HCT116 (cell line): ENCODE measurements at regions not wholly inside any gene's neighbourhood (a gene's known extent, or its start where the extent isn't known, plus 50 kb on each side); places are given as distances from the start of the nearest gene placed in this dataset.

ENCODE experiments used
- POLR2A ChIP-seq: IDR thresholded peaks from 2 replicates; pipeline ENCODE4 v1.7.0; 2011; ENCODE audit warnings: borderline replicate concordance; ENCODE audit not compliant: insufficient read depth, insufficient read length; ENCODE audit errors: extremely low read depth
- TF ChIP-seq, protein P1 (sequence below), 3 experiments: fragments of 200-600 bp in 1 of 3; sonication (generic) in 1 of 3; IDR thresholded peaks in 2 of 3; conservative IDR thresholded peaks in 1 of 3; 2 replicates each; pipeline ENCODE4 v1.5.1; 2012 to 2017; ENCODE audit warnings: low read depth in 2 of 3, low read length in 2 of 3, antibody characterized with exemption in 1 of 3, borderline replicate concordance in 1 of 3, control low read depth in 1 of 3, mild to moderate bottlenecking in 1 of 3, mixed read lengths in 1 of 3, mixed run types in 1 of 3, moderate library complexity in 1 of 3; ENCODE audit not compliant: insufficient read depth in 1 of 3
- TF ChIP-seq, protein P2 (sequence below): IDR thresholded peaks from 2 replicates; pipeline ENCODE4 v1.6.1; 2012; ENCODE audit warnings: low read depth

DNA sequence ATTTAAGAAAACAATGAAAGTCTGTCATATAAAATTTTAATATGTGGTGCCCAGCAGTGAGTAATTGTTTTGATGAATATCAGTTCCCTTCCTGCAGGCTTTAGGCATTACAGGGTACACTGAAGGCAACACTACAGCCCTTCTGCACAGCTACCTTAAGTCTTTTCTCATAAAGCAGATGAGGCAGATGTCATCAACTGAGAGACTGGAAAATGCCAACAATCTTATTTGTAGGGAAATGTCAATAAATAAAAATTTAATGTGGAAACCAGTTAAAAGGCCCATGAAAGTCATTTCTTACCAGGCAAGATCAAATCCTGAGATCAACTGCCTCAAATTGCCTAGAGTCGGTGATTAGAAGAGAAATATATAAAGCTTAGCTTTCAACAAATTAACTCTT is 193.4 kb upstream of the NWD2 start:
- TF ChIP-seq, protein P1, sequence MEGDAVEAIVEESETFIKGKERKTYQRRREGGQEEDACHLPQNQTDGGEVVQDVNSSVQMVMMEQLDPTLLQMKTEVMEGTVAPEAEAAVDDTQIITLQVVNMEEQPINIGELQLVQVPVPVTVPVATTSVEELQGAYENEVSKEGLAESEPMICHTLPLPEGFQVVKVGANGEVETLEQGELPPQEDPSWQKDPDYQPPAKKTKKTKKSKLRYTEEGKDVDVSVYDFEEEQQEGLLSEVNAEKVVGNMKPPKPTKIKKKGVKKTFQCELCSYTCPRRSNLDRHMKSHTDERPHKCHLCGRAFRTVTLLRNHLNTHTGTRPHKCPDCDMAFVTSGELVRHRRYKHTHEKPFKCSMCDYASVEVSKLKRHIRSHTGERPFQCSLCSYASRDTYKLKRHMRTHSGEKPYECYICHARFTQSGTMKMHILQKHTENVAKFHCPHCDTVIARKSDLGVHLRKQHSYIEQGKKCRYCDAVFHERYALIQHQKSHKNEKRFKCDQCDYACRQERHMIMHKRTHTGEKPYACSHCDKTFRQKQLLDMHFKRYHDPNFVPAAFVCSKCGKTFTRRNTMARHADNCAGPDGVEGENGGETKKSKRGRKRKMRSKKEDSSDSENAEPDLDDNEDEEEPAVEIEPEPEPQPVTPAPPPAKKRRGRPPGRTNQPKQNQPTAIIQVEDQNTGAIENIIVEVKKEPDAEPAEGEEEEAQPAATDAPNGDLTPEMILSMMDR (IDR thresholded peaks at IDR 0.05 in 2 of 3, conservative IDR thresholded peaks at IDR 0.05 in 1 of 3; ENCODE audit: borderline replicate concordance in 1 of 3, insufficient read depth in 1 of 3, low read depth in 2 of 3, low read length in 2 of 3): no peak
- TF ChIP-seq, protein P2, sequence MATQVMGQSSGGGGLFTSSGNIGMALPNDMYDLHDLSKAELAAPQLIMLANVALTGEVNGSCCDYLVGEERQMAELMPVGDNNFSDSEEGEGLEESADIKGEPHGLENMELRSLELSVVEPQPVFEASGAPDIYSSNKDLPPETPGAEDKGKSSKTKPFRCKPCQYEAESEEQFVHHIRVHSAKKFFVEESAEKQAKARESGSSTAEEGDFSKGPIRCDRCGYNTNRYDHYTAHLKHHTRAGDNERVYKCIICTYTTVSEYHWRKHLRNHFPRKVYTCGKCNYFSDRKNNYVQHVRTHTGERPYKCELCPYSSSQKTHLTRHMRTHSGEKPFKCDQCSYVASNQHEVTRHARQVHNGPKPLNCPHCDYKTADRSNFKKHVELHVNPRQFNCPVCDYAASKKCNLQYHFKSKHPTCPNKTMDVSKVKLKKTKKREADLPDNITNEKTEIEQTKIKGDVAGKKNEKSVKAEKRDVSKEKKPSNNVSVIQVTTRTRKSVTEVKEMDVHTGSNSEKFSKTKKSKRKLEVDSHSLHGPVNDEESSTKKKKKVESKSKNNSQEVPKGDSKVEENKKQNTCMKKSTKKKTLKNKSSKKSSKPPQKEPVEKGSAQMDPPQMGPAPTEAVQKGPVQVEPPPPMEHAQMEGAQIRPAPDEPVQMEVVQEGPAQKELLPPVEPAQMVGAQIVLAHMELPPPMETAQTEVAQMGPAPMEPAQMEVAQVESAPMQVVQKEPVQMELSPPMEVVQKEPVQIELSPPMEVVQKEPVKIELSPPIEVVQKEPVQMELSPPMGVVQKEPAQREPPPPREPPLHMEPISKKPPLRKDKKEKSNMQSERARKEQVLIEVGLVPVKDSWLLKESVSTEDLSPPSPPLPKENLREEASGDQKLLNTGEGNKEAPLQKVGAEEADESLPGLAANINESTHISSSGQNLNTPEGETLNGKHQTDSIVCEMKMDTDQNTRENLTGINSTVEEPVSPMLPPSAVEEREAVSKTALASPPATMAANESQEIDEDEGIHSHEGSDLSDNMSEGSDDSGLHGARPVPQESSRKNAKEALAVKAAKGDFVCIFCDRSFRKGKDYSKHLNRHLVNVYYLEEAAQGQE: no peak
- no peak for TF ChIP-seq POLR2A
